ENCODE measurements at regions not wholly inside any gene's neighbourhood (a gene's known extent, or its start where the extent isn't known, plus 50 kb on each side); places are given as distances from the start of the nearest gene placed in this dataset.

DNA sequence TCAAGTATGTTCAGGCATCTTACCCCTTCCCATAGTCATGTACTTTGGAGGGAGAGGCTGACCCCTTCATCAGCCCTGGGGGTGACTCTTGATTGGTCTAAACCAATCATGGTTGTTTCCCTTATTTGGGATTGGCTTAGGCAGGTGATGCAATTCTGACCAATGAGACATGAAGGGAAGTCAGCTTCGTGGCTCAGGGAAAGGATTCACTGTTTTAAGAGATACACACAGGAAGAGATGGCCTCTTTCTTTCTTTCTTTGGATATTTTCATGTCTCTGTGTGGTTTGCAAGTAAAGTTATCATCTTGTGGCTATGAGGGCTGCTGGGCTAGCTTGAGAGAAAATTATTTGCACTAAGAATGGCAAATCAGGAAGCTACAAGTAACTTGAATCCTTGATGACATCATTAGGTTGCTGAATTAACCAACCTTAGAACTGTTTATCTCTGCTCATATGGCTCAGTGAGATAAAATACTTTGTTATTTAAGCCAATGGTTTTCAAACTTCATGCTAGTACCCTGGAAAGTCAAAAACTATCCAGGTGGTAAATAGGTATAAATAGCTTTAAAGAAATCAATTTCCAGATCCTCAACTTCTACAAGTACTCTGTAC, 144.2 kb upstream of the CENPW start:
- TF ChIP-seq, protein P1, sequence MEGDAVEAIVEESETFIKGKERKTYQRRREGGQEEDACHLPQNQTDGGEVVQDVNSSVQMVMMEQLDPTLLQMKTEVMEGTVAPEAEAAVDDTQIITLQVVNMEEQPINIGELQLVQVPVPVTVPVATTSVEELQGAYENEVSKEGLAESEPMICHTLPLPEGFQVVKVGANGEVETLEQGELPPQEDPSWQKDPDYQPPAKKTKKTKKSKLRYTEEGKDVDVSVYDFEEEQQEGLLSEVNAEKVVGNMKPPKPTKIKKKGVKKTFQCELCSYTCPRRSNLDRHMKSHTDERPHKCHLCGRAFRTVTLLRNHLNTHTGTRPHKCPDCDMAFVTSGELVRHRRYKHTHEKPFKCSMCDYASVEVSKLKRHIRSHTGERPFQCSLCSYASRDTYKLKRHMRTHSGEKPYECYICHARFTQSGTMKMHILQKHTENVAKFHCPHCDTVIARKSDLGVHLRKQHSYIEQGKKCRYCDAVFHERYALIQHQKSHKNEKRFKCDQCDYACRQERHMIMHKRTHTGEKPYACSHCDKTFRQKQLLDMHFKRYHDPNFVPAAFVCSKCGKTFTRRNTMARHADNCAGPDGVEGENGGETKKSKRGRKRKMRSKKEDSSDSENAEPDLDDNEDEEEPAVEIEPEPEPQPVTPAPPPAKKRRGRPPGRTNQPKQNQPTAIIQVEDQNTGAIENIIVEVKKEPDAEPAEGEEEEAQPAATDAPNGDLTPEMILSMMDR (IDR thresholded peaks at IDR 0.05): no peak
- no peak for TF ChIP-seq POLR2A (IDR thresholded peaks at IDR 0.05)

All from uterus (tissue), 2 donors.